ENCODE measurements at regions not wholly inside any gene's neighbourhood (a gene's known extent, or its start where the extent isn't known, plus 50 kb on each side); places are given as distances from the start of the nearest gene placed in this dataset.

DNA sequence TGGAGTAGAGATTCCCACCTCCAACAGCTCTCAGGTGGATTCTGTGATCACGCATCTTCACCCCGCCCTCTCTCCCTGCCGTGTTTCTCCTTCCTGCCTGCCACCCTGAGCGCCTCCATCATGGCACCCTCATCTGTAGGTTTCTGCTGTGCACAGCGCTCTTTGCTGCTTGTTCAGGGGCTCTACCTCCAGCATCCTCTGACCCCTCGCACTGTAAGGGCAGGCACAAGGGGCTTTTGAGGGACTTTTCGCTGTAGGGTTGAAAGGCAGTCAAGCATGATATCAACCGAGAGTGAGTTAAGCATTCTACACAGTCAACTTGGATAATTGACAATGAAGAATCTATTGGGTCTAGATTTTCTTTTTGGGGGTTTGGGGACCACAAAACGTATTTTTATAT, 99.1 kb upstream of the GREM2 start:
- TF ChIP-seq, protein P1, sequence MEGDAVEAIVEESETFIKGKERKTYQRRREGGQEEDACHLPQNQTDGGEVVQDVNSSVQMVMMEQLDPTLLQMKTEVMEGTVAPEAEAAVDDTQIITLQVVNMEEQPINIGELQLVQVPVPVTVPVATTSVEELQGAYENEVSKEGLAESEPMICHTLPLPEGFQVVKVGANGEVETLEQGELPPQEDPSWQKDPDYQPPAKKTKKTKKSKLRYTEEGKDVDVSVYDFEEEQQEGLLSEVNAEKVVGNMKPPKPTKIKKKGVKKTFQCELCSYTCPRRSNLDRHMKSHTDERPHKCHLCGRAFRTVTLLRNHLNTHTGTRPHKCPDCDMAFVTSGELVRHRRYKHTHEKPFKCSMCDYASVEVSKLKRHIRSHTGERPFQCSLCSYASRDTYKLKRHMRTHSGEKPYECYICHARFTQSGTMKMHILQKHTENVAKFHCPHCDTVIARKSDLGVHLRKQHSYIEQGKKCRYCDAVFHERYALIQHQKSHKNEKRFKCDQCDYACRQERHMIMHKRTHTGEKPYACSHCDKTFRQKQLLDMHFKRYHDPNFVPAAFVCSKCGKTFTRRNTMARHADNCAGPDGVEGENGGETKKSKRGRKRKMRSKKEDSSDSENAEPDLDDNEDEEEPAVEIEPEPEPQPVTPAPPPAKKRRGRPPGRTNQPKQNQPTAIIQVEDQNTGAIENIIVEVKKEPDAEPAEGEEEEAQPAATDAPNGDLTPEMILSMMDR (IDR thresholded peaks at IDR 0.05): no peak
- TF ChIP-seq POLR2A (IDR thresholded peaks at IDR 0.05): no peak
